ENCODE measurements at regions not wholly inside any gene's neighbourhood (a gene's known extent, or its start where the extent isn't known, plus 50 kb on each side); places are given as distances from the start of the nearest gene placed in this dataset.
"Not testable (repeated sequence)": the region's sequence is repeated elsewhere in the genome, so short reads cannot be mapped to it uniquely, and the experiment has no call there.

GRCh38 chr7:73961991-73962390 lies 66.0 kb upstream of the ELN start:
- not testable (repeated sequence) for H3K4me3 ChIP-seq (ENCODE audit: low read depth in 1 of 5, low read length in 5 of 5); H3K36me3 ChIP-seq (ENCODE audit: control insufficient read depth in 5 of 5, insufficient read depth in 5 of 5, low read length in 5 of 5); H3K27me3 ChIP-seq (ENCODE audit: control insufficient read depth in 5 of 5, insufficient read depth in 4 of 5, low read length in 5 of 5); H3K4me1 ChIP-seq (ENCODE audit: control insufficient read depth in 5 of 5, insufficient read depth in 5 of 5, low read length in 5 of 5); H3K27ac ChIP-seq (ENCODE audit: low read depth, low read length); H3K9ac ChIP-seq (ENCODE audit: low read length in 5 of 5)
- H3K9me3 ChIP-seq (ENCODE audit: control insufficient read depth in 5 of 5, low read length in 5 of 5): peaks cover 2 to 17% (median 10%) of the 10 kb centered on the region in 5 donors

- no peaks in the 10 kb centered on the region for H3K36me3 ChIP-seq (ENCODE audit: control insufficient read depth in 5 of 5, insufficient read depth in 5 of 5, low read length in 5 of 5)
- no peaks in the 10 kb centered on the region for H3K4me1 ChIP-seq (ENCODE audit: control insufficient read depth in 5 of 5, insufficient read depth in 5 of 5, low read length in 5 of 5)
- H3K27me3 ChIP-seq (ENCODE audit: control insufficient read depth in 5 of 5, insufficient read depth in 4 of 5, low read length in 5 of 5): no peaks in the 10 kb centered on the region
- H3K27ac ChIP-seq (ENCODE audit: low read depth, low read length): no peak overlapping the region
- H3K9ac ChIP-seq (ENCODE audit: low read length in 5 of 5): no peak overlapping the region
- H3K9me3 ChIP-seq (ENCODE audit: control insufficient read depth in 5 of 5, low read length in 5 of 5): peaks cover 2 to 17% (median 10%) of the 10 kb centered on the region in 5 donors
- H3K4me3 ChIP-seq (ENCODE audit: low read depth in 1 of 5, low read length in 5 of 5): no peak overlapping the region
Measured at GRCh38 chr7:73963252-73963822, 64.6 kb upstream of the ELN start.

- Histone ChIP-seq H3K27me3 (ENCODE audit: control insufficient read depth in 5 of 5, insufficient read depth in 4 of 5, low read length in 5 of 5) (no peaks in the 10 kb centered on the region), H3K27ac (ENCODE audit: low read depth, low read length) (no peak overlapping the region), H3K9me3 (ENCODE audit: control insufficient read depth in 5 of 5, low read length in 5 of 5) (peaks cover 2 to 17% (median 10%) of the 10 kb centered on the region in 5 donors), H3K9ac (ENCODE audit: low read length in 5 of 5) (no peak overlapping the region), H3K4me1 (ENCODE audit: control insufficient read depth in 5 of 5, insufficient read depth in 5 of 5, low read length in 5 of 5) (no peaks in the 10 kb centered on the region), H3K36me3 (ENCODE audit: control insufficient read depth in 5 of 5, insufficient read depth in 5 of 5, low read length in 5 of 5) (no peaks in the 10 kb centered on the region), H3K4me3 (ENCODE audit: low read depth in 1 of 5, low read length in 5 of 5) (no peak overlapping the region)
Measured at GRCh38 chr7:73964786-73965185, 63.2 kb upstream of the ELN start.

DNA sequence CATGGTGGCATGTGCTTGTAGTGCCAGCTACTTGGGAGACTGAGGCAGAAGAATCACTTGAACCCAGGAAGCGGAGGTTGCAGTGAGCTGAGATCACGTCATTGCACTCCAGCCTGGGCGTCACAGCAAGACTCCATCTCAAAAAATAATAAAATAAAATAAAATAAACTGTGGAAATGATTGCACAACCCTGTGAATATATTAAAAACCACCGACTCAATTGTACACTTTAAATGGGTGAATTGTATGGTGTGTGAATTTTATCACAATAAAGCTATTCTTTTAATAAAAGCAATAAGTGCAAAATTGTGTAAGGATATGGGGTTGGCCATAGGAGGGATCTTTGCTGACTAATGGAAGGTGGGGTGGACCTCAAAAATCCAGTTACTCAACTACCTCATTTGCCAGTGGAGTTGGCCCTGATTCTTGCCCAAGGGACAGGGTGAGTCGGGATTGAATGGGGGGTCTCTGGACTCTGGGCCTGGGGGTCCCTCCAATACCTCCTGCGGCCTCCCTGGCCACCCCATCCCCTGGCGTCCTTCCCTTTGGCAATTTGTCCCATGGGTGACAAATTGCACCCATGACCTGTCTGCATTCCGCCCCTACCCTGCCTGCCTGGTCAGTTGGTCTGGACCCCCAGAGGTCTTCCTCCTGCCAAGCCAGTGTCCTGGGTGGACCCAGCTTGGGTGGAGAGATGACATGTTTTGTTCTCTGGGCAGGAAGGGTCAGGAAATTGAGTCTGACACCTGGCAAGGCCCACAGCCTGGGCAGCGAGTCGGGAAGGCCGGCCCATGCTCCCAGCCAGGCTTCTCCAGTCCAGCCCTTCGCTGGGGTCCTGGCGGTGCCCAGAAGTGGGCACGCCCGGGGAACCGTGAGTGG lies 61.7 kb upstream of the ELN start:
- H3K27ac ChIP-seq (ENCODE audit: low read depth, low read length): no peak overlapping the region
- no peaks in the 10 kb centered on the region for H3K27me3 ChIP-seq (ENCODE audit: control insufficient read depth in 5 of 5, insufficient read depth in 4 of 5, low read length in 5 of 5)
- no peaks in the 10 kb centered on the region for H3K4me1 ChIP-seq (ENCODE audit: control insufficient read depth in 5 of 5, insufficient read depth in 5 of 5, low read length in 5 of 5)
- no peak overlapping the region for H3K4me3 ChIP-seq (ENCODE audit: low read depth in 1 of 5, low read length in 5 of 5)
- H3K9me3 ChIP-seq (ENCODE audit: control insufficient read depth in 5 of 5, low read length in 5 of 5): peaks cover 2 to 17% (median 10%) of the 10 kb centered on the region in 5 donors
- H3K9ac ChIP-seq (ENCODE audit: low read length in 5 of 5): no peak overlapping the region
- H3K36me3 ChIP-seq (ENCODE audit: control insufficient read depth in 5 of 5, insufficient read depth in 5 of 5, low read length in 5 of 5): no peaks in the 10 kb centered on the region

GRCh38 chr7:73966941-73967831 lies 60.8 kb upstream of the ELN start:
- Histone ChIP-seq H3K27me3 (ENCODE audit: control insufficient read depth in 5 of 5, insufficient read depth in 4 of 5, low read length in 5 of 5) (peaks cover 0 to 2% (median 0%) of the 10 kb centered on the region in 5 donors), H3K4me1 (ENCODE audit: control insufficient read depth in 5 of 5, insufficient read depth in 5 of 5, low read length in 5 of 5) (no peaks in the 10 kb centered on the region), H3K36me3 (ENCODE audit: control insufficient read depth in 5 of 5, insufficient read depth in 5 of 5, low read length in 5 of 5) (no peaks in the 10 kb centered on the region), H3K27ac (ENCODE audit: low read depth, low read length) (no peak overlapping the region), H3K4me3 (ENCODE audit: low read depth in 1 of 5, low read length in 5 of 5) (no peak overlapping the region), H3K9me3 (ENCODE audit: control insufficient read depth in 5 of 5, low read length in 5 of 5) (peaks cover 2 to 17% (median 10%) of the 10 kb centered on the region in 5 donors), H3K9ac (ENCODE audit: low read length in 5 of 5) (no peak overlapping the region)

GRCh38 chr7:73967832-73968290 lies 60.1 kb upstream of the ELN start:
- Histone ChIP-seq H3K27me3 (ENCODE audit: control insufficient read depth in 5 of 5, insufficient read depth in 4 of 5, low read length in 5 of 5) (peaks cover 0 to 2% (median 0%) of the 10 kb centered on the region in 5 donors), H3K27ac (ENCODE audit: low read depth, low read length) (no peak overlapping the region), H3K4me3 (ENCODE audit: low read depth in 1 of 5, low read length in 5 of 5) (no peak overlapping the region), H3K9ac (ENCODE audit: low read length in 5 of 5) (no peak overlapping the region), H3K36me3 (ENCODE audit: control insufficient read depth in 5 of 5, insufficient read depth in 5 of 5, low read length in 5 of 5) (no peaks in the 10 kb centered on the region), H3K4me1 (ENCODE audit: control insufficient read depth in 5 of 5, insufficient read depth in 5 of 5, low read length in 5 of 5) (peaks cover 0 to 2% (median under 1%) of the 10 kb centered on the region in 5 donors), H3K9me3 (ENCODE audit: control insufficient read depth in 5 of 5, low read length in 5 of 5) (peaks cover 2 to 16% (median 10%) of the 10 kb centered on the region in 5 donors)

DNA sequence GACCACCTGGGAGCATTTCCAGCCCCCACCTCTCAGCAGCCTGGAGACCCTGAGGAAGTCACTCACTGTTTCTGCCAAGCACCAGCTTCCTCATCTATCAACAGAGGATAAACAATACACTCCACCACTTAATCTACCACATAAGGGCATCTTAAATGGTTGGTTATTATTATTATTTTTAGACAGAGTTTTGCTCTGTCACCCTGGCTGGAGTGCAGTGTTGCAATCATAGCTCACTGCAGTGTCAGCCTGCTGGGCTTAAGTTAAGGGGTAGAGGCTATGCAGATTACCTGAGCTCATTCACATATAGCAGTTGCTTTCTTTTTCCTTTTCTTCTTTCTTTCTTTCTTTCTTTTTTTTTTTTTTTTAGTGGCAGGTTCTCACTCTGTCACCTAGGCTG lies 59.5 kb upstream of the ELN start:
- Histone ChIP-seq H3K36me3 (ENCODE audit: control insufficient read depth in 5 of 5, insufficient read depth in 5 of 5, low read length in 5 of 5) (no peaks in the 10 kb centered on the region), H3K27ac (ENCODE audit: low read depth, low read length) (no peak overlapping the region)

GRCh38 chr7:73969991-73970390 lies 58.0 kb upstream of the ELN start:
- Histone ChIP-seq H3K36me3 (ENCODE audit: control insufficient read depth in 5 of 5, insufficient read depth in 5 of 5, low read length in 5 of 5) (no peaks in the 10 kb centered on the region), H3K9ac (ENCODE audit: low read length in 5 of 5) (no peak overlapping the region), H3K4me3 (ENCODE audit: low read depth in 1 of 5, low read length in 5 of 5) (no peak overlapping the region), H3K4me1 (ENCODE audit: control insufficient read depth in 5 of 5, insufficient read depth in 5 of 5, low read length in 5 of 5) (peaks cover 0 to 6% (median 4%) of the 10 kb centered on the region in 5 donors), H3K27me3 (ENCODE audit: control insufficient read depth in 5 of 5, insufficient read depth in 4 of 5, low read length in 5 of 5) (peaks cover 0 to 2% (median 0%) of the 10 kb centered on the region in 5 donors), H3K27ac (ENCODE audit: low read depth, low read length) (no peak overlapping the region), H3K9me3 (ENCODE audit: control insufficient read depth in 5 of 5, low read length in 5 of 5) (no peaks in the 10 kb centered on the region)

More for the DNA sequence above, 59.5 kb upstream of the ELN start:
- Histone ChIP-seq H3K4me1 (ENCODE audit: control insufficient read depth in 5 of 5, insufficient read depth in 5 of 5, low read length in 5 of 5) (peaks cover 0 to 6% (median 4%) of the 10 kb centered on the region in 5 donors), H3K27me3 (ENCODE audit: control insufficient read depth in 5 of 5, insufficient read depth in 4 of 5, low read length in 5 of 5) (peaks cover 0 to 2% (median 0%) of the 10 kb centered on the region in 5 donors), H3K9me3 (ENCODE audit: control insufficient read depth in 5 of 5, low read length in 5 of 5) (peaks cover 2 to 10% (median 8%) of the 10 kb centered on the region in 5 donors), H3K4me3 (ENCODE audit: low read depth in 1 of 5, low read length in 5 of 5) (no peak overlapping the region), H3K9ac (ENCODE audit: low read length in 5 of 5) (no peak overlapping the region)

GRCh38 chr7:73970801-73971229 lies 57.2 kb upstream of the ELN start:
- Histone ChIP-seq H3K4me1 (ENCODE audit: control insufficient read depth in 5 of 5, insufficient read depth in 5 of 5, low read length in 5 of 5) (peaks cover 0 to 6% (median 4%) of the 10 kb centered on the region in 5 donors), H3K36me3 (ENCODE audit: control insufficient read depth in 5 of 5, insufficient read depth in 5 of 5, low read length in 5 of 5) (no peaks in the 10 kb centered on the region), H3K4me3 (ENCODE audit: low read depth in 1 of 5, low read length in 5 of 5) (no peak overlapping the region), H3K9ac (ENCODE audit: low read length in 5 of 5) (no peak overlapping the region), H3K9me3 (ENCODE audit: control insufficient read depth in 5 of 5, low read length in 5 of 5) (no peaks in the 10 kb centered on the region), H3K27me3 (ENCODE audit: control insufficient read depth in 5 of 5, insufficient read depth in 4 of 5, low read length in 5 of 5) (peaks cover 0 to 2% (median 0%) of the 10 kb centered on the region in 5 donors), H3K27ac (ENCODE audit: low read depth, low read length) (no peak overlapping the region)
